Keratinocyte (primary cell): ENCODE measurements at regions not wholly inside any gene's neighbourhood (a gene's known extent, or its start where the extent isn't known, plus 50 kb on each side); places are given as distances from the start of the nearest gene placed in this dataset.

ENCODE experiments used
- DNase-seq: peaks from one replicate; pipeline ENCODE4 v3.0.0-alpha.2; 2011; ENCODE audit warnings: low read depth, missing footprints, low spot score
- FAIRE-seq: peaks from 2 replicates; lab custom pipeline; 2011; peaks lifted over from hg19 to GRCh38; lab: Jason Lieb, UNC
- H2AFZ ChIP-seq: 2 replicates; pipeline ENCODE4 v1.6.0; 2012; ENCODE audit warnings: low read length, control low read depth, inconsistent platforms; ENCODE audit not compliant: control insufficient read depth
- H3K27ac ChIP-seq: 2 replicates; pipeline ENCODE4 v1.5.1; 2011; ENCODE audit warnings: low read length; ENCODE audit not compliant: control insufficient read depth, insufficient read depth
- H3K27me3 ChIP-seq: 3 replicates; pipeline ENCODE4 v1.6.0; 2011; ENCODE audit warnings: low read length; ENCODE audit not compliant: control insufficient read depth, insufficient read depth; ENCODE audit errors: extremely low read depth
- H3K36me3 ChIP-seq, 2 experiments: 2 replicates in 1 of 2; 3 replicates in 1 of 2; pipeline ENCODE4 v1.5.1; 2011; ENCODE audit warnings: low read length in 2 of 2, mild to moderate bottlenecking in 1 of 2; ENCODE audit not compliant: control insufficient read depth in 2 of 2, insufficient read depth in 2 of 2; ENCODE audit errors: extremely low read depth in 1 of 2
- H3K4me1 ChIP-seq: 3 replicates; pipeline ENCODE4 v1.5.1; 2011; ENCODE audit warnings: low read length; ENCODE audit not compliant: control insufficient read depth, insufficient read depth; ENCODE audit errors: extremely low read depth
- H3K4me2 ChIP-seq: 3 replicates; pipeline ENCODE4 v1.6.0; 2011; ENCODE audit warnings: low read depth, low read length; ENCODE audit not compliant: control insufficient read depth, insufficient read depth; ENCODE audit errors: extremely low read depth
- H3K4me3 ChIP-seq, 3 experiments: fragments of 200-600 bp in 1 of 3; sonication (generic) in 1 of 3; 2 replicates in 2 of 3; 3 replicates in 1 of 3; pipeline ENCODE4 v1.5.1; 2011 to 2016; ENCODE audit warnings: low read length in 3 of 3, mild to moderate bottlenecking in 3 of 3, control low read depth in 2 of 3, inconsistent platforms in 1 of 3, low read depth in 1 of 3, mixed read lengths in 1 of 3, mixed run types in 1 of 3, moderate library complexity in 1 of 3; ENCODE audit not compliant: control insufficient read depth in 2 of 3, insufficient read depth in 2 of 3; ENCODE audit errors: extremely low read depth in 1 of 3
- H3K79me2 ChIP-seq: 2 replicates; pipeline ENCODE4 v1.6.0; 2012; ENCODE audit warnings: low read length; ENCODE audit not compliant: control insufficient read depth, insufficient read depth
- H3K9ac ChIP-seq: 3 replicates; pipeline ENCODE4 v1.6.0; 2011; ENCODE audit warnings: low read length; ENCODE audit not compliant: control insufficient read depth, insufficient read depth; ENCODE audit errors: extremely low read depth
- H3K9me1 ChIP-seq: 3 replicates; pipeline ENCODE4 v1.6.0; 2011; ENCODE audit warnings: low read length; ENCODE audit not compliant: control insufficient read depth, insufficient read depth; ENCODE audit errors: extremely low read depth
- H3K9me3 ChIP-seq: 2 replicates; pipeline ENCODE4 v1.5.1; 2012; ENCODE audit warnings: low read depth, low read length; ENCODE audit not compliant: control insufficient read depth
- H4K20me1 ChIP-seq: 3 replicates; pipeline ENCODE4 v1.6.0; 2011; ENCODE audit warnings: low read length; ENCODE audit not compliant: control insufficient read depth, insufficient read depth; ENCODE audit errors: extremely low read depth
- EZH2 ChIP-seq: IDR thresholded peaks from one replicate; pipeline ENCODE4 v1.6.1; 2012; ENCODE audit warnings: inconsistent platforms, mild to moderate bottlenecking, low read length, moderate library complexity
- dilution Hi-C: fragments of 300-500 bp; cut with MboI; formaldehyde crosslinking; loops from one replicate; pipeline ENCODE4 v1.7.0; 2020; ENCODE audit warnings: low sequenced_read_pairs; ENCODE audit not compliant: extremely low pct_ligation_motif_present
- TF ChIP-seq, protein P1 (sequence below), 3 experiments: IDR thresholded peaks in 1 of 3; conservative IDR thresholded peaks in 1 of 3; optimal IDR thresholded peaks in 1 of 3; 2 replicates in 2 of 3; 3 replicates in 1 of 3; pipeline versions ENCODE3 to v1.5.1; 2011; ENCODE audit warnings: low read length in 3 of 3, mild to moderate bottlenecking in 3 of 3, moderate library complexity in 2 of 3, control low read depth in 1 of 3, inconsistent platforms in 1 of 3; ENCODE audit not compliant: insufficient read depth in 2 of 3; ENCODE audit errors: extremely low read depth in 1 of 3

DNA sequence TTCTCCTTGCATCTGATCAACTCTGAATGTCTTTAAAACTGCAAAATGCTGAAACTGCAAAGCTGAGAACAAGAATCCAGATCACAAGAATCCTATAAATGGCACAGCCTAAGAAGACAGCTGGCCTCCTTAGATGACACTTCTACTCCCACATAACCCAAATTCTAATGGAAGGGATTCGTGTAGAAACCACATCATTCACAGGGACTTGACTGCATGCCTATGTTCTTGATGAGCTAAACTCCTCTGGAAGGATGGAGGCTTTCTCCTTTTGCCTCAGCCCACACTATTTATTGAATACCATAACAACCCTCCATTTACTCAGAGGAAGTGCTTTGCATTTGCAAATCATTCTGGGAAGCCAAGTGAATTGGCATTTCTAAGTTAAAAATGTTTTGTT is 252.5 kb upstream of the VWC2 start:
- dilution Hi-C loops: no loop called here

DNA sequence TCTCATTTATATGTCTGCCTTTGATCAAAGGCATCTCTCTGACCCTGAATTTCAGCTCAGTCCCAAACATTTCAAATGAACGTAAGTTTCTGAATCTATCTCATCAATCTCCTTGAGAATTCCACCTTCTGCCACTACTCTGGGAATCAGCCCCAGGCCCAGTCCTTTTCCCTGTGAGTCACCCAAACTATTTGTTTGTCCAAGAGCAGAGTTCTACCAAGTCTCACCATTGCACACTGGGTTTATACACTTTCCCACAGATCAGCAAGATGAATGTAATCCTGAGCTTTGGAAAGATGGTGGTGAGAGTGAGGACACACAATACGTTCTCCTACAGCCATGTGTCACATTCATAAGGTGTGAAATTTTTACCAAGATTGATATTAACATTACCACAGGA is 251.3 kb upstream of the VWC2 start:
- Histone ChIP-seq H3K9me1 (no peaks in the 10 kb centered on the region), H3K4me1 (no peaks in the 10 kb centered on the region), H3K9me3 (no peaks in the 10 kb centered on the region), H3K27me3 (no peaks in the 10 kb centered on the region), H3K27ac (no peak overlapping the region), H3K4me2 (no peak overlapping the region), H2AFZ (no peak overlapping the region), H3K9ac (no peak overlapping the region), H3K36me3 (no peaks in the 10 kb centered on the region), H4K20me1 (no peaks in the 10 kb centered on the region), H3K79me2 (no peaks in the 10 kb centered on the region), H3K4me3 (no peak overlapping the region)
- dilution Hi-C loops: no loop called here
- no peak for FAIRE-seq
- no peak for DNase-seq
- TF ChIP-seq EZH2: no peak
- TF ChIP-seq, protein P1, sequence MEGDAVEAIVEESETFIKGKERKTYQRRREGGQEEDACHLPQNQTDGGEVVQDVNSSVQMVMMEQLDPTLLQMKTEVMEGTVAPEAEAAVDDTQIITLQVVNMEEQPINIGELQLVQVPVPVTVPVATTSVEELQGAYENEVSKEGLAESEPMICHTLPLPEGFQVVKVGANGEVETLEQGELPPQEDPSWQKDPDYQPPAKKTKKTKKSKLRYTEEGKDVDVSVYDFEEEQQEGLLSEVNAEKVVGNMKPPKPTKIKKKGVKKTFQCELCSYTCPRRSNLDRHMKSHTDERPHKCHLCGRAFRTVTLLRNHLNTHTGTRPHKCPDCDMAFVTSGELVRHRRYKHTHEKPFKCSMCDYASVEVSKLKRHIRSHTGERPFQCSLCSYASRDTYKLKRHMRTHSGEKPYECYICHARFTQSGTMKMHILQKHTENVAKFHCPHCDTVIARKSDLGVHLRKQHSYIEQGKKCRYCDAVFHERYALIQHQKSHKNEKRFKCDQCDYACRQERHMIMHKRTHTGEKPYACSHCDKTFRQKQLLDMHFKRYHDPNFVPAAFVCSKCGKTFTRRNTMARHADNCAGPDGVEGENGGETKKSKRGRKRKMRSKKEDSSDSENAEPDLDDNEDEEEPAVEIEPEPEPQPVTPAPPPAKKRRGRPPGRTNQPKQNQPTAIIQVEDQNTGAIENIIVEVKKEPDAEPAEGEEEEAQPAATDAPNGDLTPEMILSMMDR (optimal IDR thresholded peaks at IDR 0.05 in 1 of 3, IDR thresholded peaks at IDR 0.05 in 1 of 3, conservative IDR thresholded peaks at IDR 0.05 in 1 of 3; ENCODE audit: extremely low read depth in 1 of 3, insufficient read depth in 2 of 3, low read length in 3 of 3): no peak

More for the DNA sequence above, 252.5 kb upstream of the VWC2 start:
- Histone ChIP-seq H3K4me3 (no peak overlapping the region), H3K9ac (no peak overlapping the region), H3K36me3 (no peaks in the 10 kb centered on the region), H3K27ac (no peak overlapping the region), H3K4me2 (no peak overlapping the region), H3K9me3 (no peaks in the 10 kb centered on the region), H3K4me1 (no peaks in the 10 kb centered on the region), H4K20me1 (no peaks in the 10 kb centered on the region), H3K79me2 (no peaks in the 10 kb centered on the region), H3K9me1 (no peaks in the 10 kb centered on the region), H2AFZ (no peak overlapping the region), H3K27me3 (no peaks in the 10 kb centered on the region)
- no peak for TF ChIP-seq EZH2
- TF ChIP-seq, protein P1 (optimal IDR thresholded peaks at IDR 0.05 in 1 of 3, IDR thresholded peaks at IDR 0.05 in 1 of 3, conservative IDR thresholded peaks at IDR 0.05 in 1 of 3; ENCODE audit: extremely low read depth in 1 of 3, insufficient read depth in 2 of 3, low read length in 3 of 3): no peak
- FAIRE-seq (no peak), DNase-seq (no peak)
